Liver (tissue), 3 donors: ENCODE measurements at regions not wholly inside any gene's neighbourhood (a gene's known extent, or its start where the extent isn't known, plus 50 kb on each side); places are given as distances from the start of the nearest gene placed in this dataset.

Experiments
- ATF3 ChIP-seq: IDR thresholded peaks from 2 replicates; pipeline ENCODE4 v1.6.1; 2016; ENCODE audit warnings: antibody characterized with exemption
- CTCF ChIP-seq: fragments of 150-350 bp; IDR thresholded peaks from 2 replicates; pipeline ENCODE4 v1.5.1; 2017; ENCODE audit warnings: improper control_type of control experiment, low read depth, low read length; ENCODE audit not compliant: missing input control
- EGR1 ChIP-seq, 2 donors: IDR thresholded peaks; 2 replicates each; pipeline ENCODE4 v1.6.1; 2016 to 2018; ENCODE audit warnings: antibody characterized with exemption in 2 of 2, low read depth in 2 of 2
- GABPA ChIP-seq, 2 donors: IDR thresholded peaks in 1 of 2; conservative IDR thresholded peaks in 1 of 2; 2 replicates each; pipeline ENCODE4 v1.6.1; 2016; ENCODE audit warnings: antibody characterized with exemption in 2 of 2, mild to moderate bottlenecking in 1 of 2, moderate library complexity in 1 of 2
- HNF4G ChIP-seq: IDR thresholded peaks from 2 replicates; pipeline ENCODE4 v1.6.1; 2016; ENCODE audit warnings: antibody characterized with exemption
- JUND ChIP-seq, 2 donors: IDR thresholded peaks; 2 replicates each; pipeline ENCODE4 v1.6.1; 2016; ENCODE audit warnings: antibody characterized with exemption in 2 of 2
- RAD21 ChIP-seq, 2 donors: IDR thresholded peaks; 2 replicates each; pipeline ENCODE4 v1.6.1; 2016; ENCODE audit warnings: antibody characterized with exemption in 2 of 2, mild to moderate bottlenecking in 2 of 2
- RXRA ChIP-seq, 2 donors: IDR thresholded peaks; 2 replicates each; pipeline ENCODE4 v1.6.1; 2017 to 2018; ENCODE audit warnings: antibody characterized with exemption in 2 of 2, mild to moderate bottlenecking in 1 of 2
- TAF1 ChIP-seq: conservative IDR thresholded peaks from 2 replicates; pipeline ENCODE4 v1.6.1; 2016; ENCODE audit warnings: antibody characterized with exemption, mild to moderate bottlenecking
- TF ChIP-seq, protein P1 (sequence below): IDR thresholded peaks from 2 replicates; pipeline ENCODE4 v1.6.1; 2016; ENCODE audit warnings: antibody characterized with exemption
- donor health status: healthy.
- donor health status: healthy.

DNA sequence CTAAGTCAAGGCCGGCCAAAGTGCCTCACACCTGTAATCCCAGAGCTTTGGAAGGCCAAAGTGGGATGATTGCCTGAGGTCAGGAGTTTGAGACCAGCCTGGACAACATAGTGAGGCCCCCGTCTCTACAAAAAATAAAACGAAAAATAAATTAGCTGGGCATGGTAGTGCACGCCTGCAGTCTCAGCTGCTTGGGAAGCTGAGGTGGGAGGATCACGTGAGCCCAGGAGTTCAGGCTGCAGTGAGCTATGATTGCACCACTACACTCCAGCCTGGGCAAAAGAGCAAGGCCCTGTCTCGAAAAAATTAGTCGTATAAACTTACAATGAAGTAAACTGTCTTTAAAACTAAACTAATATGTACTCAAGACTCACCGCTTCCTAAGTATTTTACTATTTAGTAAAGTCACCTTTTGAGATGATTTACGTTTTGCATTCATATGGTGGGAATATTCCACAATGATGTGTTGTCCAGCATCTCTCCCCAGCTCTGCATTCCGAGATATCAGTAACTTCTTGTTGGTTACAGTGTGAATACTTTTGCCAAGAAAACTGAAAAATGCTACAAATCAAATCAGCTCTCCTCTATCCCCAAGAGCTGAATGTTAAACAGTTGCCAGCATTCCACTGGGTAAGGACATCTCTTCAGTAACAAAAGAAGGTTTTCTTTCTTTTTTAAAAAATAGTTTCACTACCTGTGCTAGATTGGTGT lies 84.9 kb upstream of the C21orf91 start:
- TF ChIP-seq TAF1 (no peak), CTCF (no peak), EGR1 (IDR thresholded peaks at IDR 0.05; ENCODE audit: low read depth in 2 of 2) (no peak), ATF3 (no peak), RAD21 (IDR thresholded peaks at IDR 0.05) (no peak), GABPA (IDR thresholded peaks at IDR 0.05 in 1 of 2, conservative IDR thresholded peaks at IDR 0.05 in 1 of 2) (no peak), RXRA (IDR thresholded peaks at IDR 0.05) (no peak), JUND (IDR thresholded peaks at IDR 0.05) (no peak), HNF4G (no peak)
- TF ChIP-seq, protein P1, sequence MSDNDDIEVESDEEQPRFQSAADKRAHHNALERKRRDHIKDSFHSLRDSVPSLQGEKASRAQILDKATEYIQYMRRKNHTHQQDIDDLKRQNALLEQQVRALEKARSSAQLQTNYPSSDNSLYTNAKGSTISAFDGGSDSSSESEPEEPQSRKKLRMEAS, result no peak
